Spleen (tissue), 11 donors: ENCODE measurements at regions not wholly inside any gene's neighbourhood (a gene's known extent, or its start where the extent isn't known, plus 50 kb on each side); places are given as distances from the start of the nearest gene placed in this dataset.

Experiments used
- DNase-seq: peaks from one replicate; pipeline ENCODE4 v3.0.0-alpha.2; 2020
- H3K27ac ChIP-seq, 8 donors: fragments of 200-600 bp; sonication (generic) in 7 of 8; 1 replicate in 4 of 8; 2 replicates in 4 of 8; pipeline versions ENCODE4 v1.5.0 to v1.8.0; 2016 to 2021; ENCODE audit warnings: inconsistent platforms in 4 of 8, mild to moderate bottlenecking in 4 of 8, moderate library complexity in 1 of 8
- H3K27me3 ChIP-seq, 7 donors: fragments of 200-600 bp; sonication (generic) in 6 of 7; replicated peaks in 1 of 7; 1 replicate in 4 of 7; 2 replicates in 3 of 7; pipeline versions ENCODE4 v1.5.0 to v1.8.0; 2016 to 2021; ENCODE audit warnings: inconsistent platforms in 3 of 7, mild to moderate bottlenecking in 1 of 7
- H3K36me3 ChIP-seq, 6 donors: fragments of 200-600 bp; sonication (generic) in 5 of 6; 1 replicate in 4 of 6; 2 replicates in 2 of 6; pipeline versions ENCODE4 v1.5.0 to v1.8.0; 2016 to 2021; ENCODE audit warnings: inconsistent platforms in 2 of 6
- H3K4me1 ChIP-seq, 6 donors: fragments of 200-600 bp; sonication (generic) in 5 of 6; 1 replicate in 3 of 6; 2 replicates in 3 of 6; pipeline versions ENCODE4 v1.5.0 to v1.8.0; 2016 to 2021; ENCODE audit warnings: inconsistent platforms in 3 of 6
- H3K4me3 ChIP-seq, 8 donors: fragments of 200-600 bp; sonication (generic) in 7 of 8; 1 replicate in 4 of 8; 2 replicates in 4 of 8; pipeline versions ENCODE4 v1.5.0 to v1.8.0; 2016 to 2021; ENCODE audit warnings: inconsistent platforms in 4 of 8, mild to moderate bottlenecking in 4 of 8, moderate library complexity in 2 of 8
- H3K9me3 ChIP-seq, 8 donors: fragments of 200-600 bp; sonication (generic) in 7 of 8; 1 replicate in 4 of 8; 2 replicates in 4 of 8; pipeline versions ENCODE4 v1.5.0 to v1.8.0; 2016 to 2021; ENCODE audit warnings: inconsistent platforms in 4 of 8
- POLR2A ChIP-seq, 3 donors: fragments of 450-650 bp; IDR thresholded peaks; one replicate each; pipeline ENCODE4 v1.5.1; 2017; ENCODE audit warnings: antibody characterized with exemption in 3 of 3, mild to moderate bottlenecking in 1 of 3
- POLR2AphosphoS5 ChIP-seq, 3 donors: sonication (generic); formaldehyde crosslinking; IDR thresholded peaks; one replicate each; pipeline ENCODE4 v1.5.1; 2017; ENCODE audit warnings: antibody characterized with exemption in 3 of 3
- WGBS, 5 donors: extraction: QIAGEN DNeasy Blood & Tissue Kit in 3 of 5; methylation state at CpG; one replicate each; pipeline versions ENCODE4 v1.1.5 to v1.1.7; 2013 to 2018; 5-methylcytosine and 5-hydroxymethylcytosine counted together
- intact Hi-C: fragments of 100-400 bp; cut with DNase I; formaldehyde crosslinking; loops from one replicate; pipeline ENCODE4 v1.15.0; 2023; ENCODE audit warnings: low total_unique reads
- TF ChIP-seq, protein P1 (sequence below), 11 experiments: fragments of 200-600 bp in 7 of 11; fragments of 450-650 bp in 4 of 11; sonication (generic) in 4 of 11; IDR thresholded peaks in 8 of 11; conservative IDR thresholded peaks in 3 of 11; 1 replicate in 7 of 11; 2 replicates in 4 of 11; pipeline versions ENCODE4 v1.4.0 to v1.8.0; 2016 to 2021; ENCODE audit warnings: antibody characterized with exemption in 11 of 11, inconsistent platforms in 4 of 11, mild to moderate bottlenecking in 1 of 11
- donor health status: healthy with polysubstance abuse.
- donor health status: DM: no; HTN: no; CAD: no; lungs with moderate emphysema.
- donor health status: DM: no; HTN: no; CAD: no.
- donor health status: Bipolar disorder and iron deficiency.
- donor health status: healthy.
- donor health status: DM: no; HTN: no; CAD: no.
- donor health status: DM: yes; HTN: yes; CAD: no.

DNA sequence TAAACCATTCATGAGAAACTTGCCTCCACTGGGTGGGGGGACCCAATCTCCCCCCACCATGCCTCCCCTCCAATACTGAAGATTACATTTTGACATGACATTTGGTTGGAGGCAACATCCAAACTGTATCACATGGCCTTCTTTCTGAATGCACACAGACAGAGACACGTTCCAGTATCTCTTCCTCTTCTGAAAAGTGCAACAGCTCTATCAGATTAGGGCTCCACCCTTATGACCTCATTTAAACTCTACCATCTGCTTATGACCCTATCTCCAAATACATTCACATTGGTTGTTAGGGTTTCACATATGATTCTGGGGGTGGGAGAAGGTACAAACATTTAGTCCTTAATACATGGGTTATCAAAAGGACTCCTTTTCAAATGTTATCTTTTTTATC, 481.8 kb upstream of the NFIA start:
- no peak overlapping the region for H3K27ac ChIP-seq
- intact Hi-C loops, result no loop called here
- no peak for DNase-seq

DNA sequence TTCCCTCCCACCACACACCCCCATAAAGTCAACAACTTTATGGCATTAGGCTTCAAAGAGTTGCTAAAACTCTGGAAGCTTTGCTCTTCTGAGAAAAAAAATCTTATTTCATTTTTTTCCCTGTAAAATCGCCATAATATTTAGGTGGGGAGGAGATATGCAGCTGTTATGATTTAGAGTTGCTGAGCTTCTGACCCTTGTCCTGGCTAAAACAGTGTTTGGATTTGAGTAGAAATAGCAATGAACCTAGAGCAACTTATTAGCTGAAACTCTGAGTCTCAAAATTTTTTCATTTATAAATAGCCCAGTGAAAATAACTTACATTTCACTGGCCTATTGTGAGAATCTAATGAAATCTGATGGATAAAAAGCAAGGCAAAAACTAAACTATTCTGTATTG, 482.8 kb upstream of the NFIA start:
- no peaks in the 10 kb centered on the region for H3K27me3 ChIP-seq
- WGBS, 5 donors, result 67 to 94% (median 82%) methylated on average over 1 of the region's 1 CpG

More for the DNA sequence above, 481.8 kb upstream of the NFIA start:
- Histone ChIP-seq H3K36me3 (no peaks in the 10 kb centered on the region), H3K4me3 (no peak overlapping the region), H3K4me1 (no peaks in the 10 kb centered on the region), H3K9me3 (peaks cover 0 to 17% (median 7%) of the 10 kb centered on the region in 8 donors), H3K27me3 (no peaks in the 10 kb centered on the region)
- WGBS, 5 donors, result 12 to 63% (median 50%) methylated on average over 1 of the region's 1 CpG
- TF ChIP-seq POLR2AphosphoS5 (IDR thresholded peaks at IDR 0.05) (no peak), POLR2A (IDR thresholded peaks at IDR 0.05) (no peak)
- TF ChIP-seq, protein P1, sequence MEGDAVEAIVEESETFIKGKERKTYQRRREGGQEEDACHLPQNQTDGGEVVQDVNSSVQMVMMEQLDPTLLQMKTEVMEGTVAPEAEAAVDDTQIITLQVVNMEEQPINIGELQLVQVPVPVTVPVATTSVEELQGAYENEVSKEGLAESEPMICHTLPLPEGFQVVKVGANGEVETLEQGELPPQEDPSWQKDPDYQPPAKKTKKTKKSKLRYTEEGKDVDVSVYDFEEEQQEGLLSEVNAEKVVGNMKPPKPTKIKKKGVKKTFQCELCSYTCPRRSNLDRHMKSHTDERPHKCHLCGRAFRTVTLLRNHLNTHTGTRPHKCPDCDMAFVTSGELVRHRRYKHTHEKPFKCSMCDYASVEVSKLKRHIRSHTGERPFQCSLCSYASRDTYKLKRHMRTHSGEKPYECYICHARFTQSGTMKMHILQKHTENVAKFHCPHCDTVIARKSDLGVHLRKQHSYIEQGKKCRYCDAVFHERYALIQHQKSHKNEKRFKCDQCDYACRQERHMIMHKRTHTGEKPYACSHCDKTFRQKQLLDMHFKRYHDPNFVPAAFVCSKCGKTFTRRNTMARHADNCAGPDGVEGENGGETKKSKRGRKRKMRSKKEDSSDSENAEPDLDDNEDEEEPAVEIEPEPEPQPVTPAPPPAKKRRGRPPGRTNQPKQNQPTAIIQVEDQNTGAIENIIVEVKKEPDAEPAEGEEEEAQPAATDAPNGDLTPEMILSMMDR (IDR thresholded peaks at IDR 0.05 in 8 of 11, conservative IDR thresholded peaks at IDR 0.05 in 3 of 11), result no peak

DNA sequence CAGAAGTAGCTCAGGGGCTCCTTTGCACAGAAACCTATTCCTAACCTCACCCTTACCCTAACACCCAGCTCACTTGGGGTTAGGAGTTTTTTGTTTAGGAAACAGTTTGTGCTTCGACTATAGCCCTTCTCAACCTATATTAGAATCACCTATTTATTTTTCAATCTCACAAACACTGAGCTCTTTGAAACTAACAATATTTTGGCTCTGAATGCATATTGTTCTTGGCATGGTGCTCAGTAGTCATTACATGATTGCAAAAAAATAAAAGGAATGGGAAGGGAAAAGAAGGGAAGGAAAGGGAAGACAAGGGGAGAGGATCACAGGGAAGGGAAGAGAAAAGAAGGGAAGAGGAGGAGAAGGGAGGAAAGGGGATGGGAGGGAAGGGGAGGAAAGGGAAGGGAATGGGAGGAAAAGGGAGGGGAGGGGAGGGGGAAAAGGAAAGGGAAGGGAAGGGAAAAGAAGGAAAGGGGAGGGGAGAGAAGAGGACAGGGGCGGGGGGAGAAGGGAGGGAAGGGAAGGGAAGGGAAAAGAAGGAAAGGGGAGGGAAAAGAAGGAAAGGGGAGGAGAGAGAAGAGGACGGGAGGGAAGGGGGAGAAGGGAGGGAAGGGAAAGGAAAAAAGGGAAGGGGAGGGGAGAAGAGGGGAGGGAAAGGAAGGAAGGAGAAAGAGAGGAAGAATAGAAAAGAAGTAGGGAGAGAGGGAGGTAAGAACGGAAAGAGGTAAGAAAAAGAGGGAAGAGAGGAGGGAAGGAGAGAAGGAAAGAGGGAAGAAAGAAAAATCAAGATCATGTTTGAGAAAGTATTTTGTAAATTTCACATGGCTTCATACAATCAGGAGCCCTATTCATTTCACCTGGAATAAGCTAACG, 484.1 kb upstream of the NFIA start:
- 80 to 87% (median 83%) methylated on average over 5 of the region's 5 CpGs for WGBS, 5 donors
- DNase-seq, result no peak

More for the DNA sequence above, 482.8 kb upstream of the NFIA start:
- peak overlapping the region in 1 of 8 donors; percentile 25 for H3K27ac ChIP-seq
- peaks cover 0 to 15% (median 9%) of the 10 kb centered on the region in 8 donors for H3K9me3 ChIP-seq
- H3K4me3 ChIP-seq, result peak overlapping the region in 1 of 8 donors; percentile 14
- no peaks in the 10 kb centered on the region for H3K4me1 ChIP-seq
- no peak for DNase-seq
- no peaks in the 10 kb centered on the region for H3K36me3 ChIP-seq
- no peak for TF ChIP-seq POLR2AphosphoS5 (IDR thresholded peaks at IDR 0.05)
- no peak for TF ChIP-seq POLR2A (IDR thresholded peaks at IDR 0.05)
- TF ChIP-seq, protein P1 (IDR thresholded peaks at IDR 0.05 in 8 of 11, conservative IDR thresholded peaks at IDR 0.05 in 3 of 11), result no peak
- intact Hi-C loops, result no loop called here

DNA sequence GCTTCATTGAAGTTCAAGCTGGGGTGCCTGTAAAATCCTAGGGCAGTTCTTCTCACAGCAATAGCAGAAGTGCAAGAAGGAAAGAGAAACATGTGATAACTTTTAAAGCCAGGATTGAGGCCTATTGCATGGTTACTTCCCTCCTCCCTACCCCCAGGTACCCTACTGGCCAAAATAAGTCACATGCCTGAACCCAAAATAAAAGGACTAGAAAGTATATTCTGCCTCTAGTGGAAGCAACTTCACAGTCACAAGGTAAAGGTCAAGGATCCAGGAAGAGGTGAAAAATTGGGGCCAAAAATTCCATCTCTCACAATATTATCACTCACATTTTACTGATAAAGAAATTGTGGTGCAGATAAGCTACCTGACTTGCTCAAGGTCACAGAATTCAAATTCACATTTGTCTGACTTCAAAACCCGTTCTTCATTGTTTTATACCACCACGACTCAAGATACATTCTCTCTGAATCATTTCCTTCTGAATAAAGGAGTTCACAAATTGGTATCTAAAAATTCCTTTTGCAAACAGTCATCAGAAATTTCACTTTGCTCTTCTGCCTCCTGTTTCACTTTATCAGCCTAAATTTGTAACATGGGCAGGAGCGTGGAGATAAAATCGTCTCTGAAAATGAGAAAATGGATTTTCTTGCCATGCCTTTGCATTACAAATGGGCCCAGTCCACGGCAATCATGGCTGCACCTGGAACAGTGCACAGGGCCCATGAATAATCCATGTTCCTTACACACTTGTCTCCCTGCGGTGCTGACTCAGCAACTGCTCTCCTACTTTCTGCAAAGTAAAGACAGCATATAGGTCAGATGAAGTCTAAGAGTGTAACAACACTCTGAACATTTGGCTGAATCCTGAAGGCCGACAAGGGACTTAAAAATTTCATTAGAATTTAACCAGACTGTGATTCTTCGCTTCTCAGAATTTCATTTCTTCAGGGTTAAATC, 485.3 kb upstream of the NFIA start:
- intact Hi-C loops, result no loop called here
- Histone ChIP-seq H3K4me1 (no peaks in the 10 kb centered on the region), H3K36me3 (no peaks in the 10 kb centered on the region), H3K27ac (peak overlapping the region in 5 of 8 donors; percentile 28 to 61 (median 49)), H3K9me3 (peaks cover 0 to 15% (median 9%) of the 10 kb centered on the region in 8 donors), H3K4me3 (no peak overlapping the region), H3K27me3 (no peaks in the 10 kb centered on the region)
- 64 to 78% (median 76%) methylated on average over 8 of the region's 8 CpGs for WGBS, 5 donors
- no peak for DNase-seq
- TF ChIP-seq, protein P1 (IDR thresholded peaks at IDR 0.05 in 8 of 11, conservative IDR thresholded peaks at IDR 0.05 in 3 of 11), result peak in 2 of 11 experiments; percentile 15 to 21
- no peak for TF ChIP-seq POLR2A (IDR thresholded peaks at IDR 0.05)

More for the DNA sequence above, 484.1 kb upstream of the NFIA start:
- H3K9me3 ChIP-seq, result peaks cover 0 to 15% (median 9%) of the 10 kb centered on the region in 8 donors
- TF ChIP-seq POLR2AphosphoS5 (IDR thresholded peaks at IDR 0.05) (no peak), POLR2A (IDR thresholded peaks at IDR 0.05) (no peak)
- H3K27ac ChIP-seq, result peak overlapping the region in 4 of 8 donors; percentile 25 to 61 (median 44)
- H3K27me3 ChIP-seq, result no peaks in the 10 kb centered on the region
- H3K4me3 ChIP-seq, result no peak overlapping the region
- no peaks in the 10 kb centered on the region for H3K36me3 ChIP-seq
- intact Hi-C loops, result no loop called here
- H3K4me1 ChIP-seq, result no peaks in the 10 kb centered on the region
